Thyroid gland (tissue), 4 donors: ENCODE measurements at regions not wholly inside any gene's neighbourhood (a gene's known extent, or its start where the extent isn't known, plus 50 kb on each side); places are given as distances from the start of the nearest gene placed in this dataset.

Source experiments
- DNase-seq, 2 donors: peaks; one replicate each; pipeline ENCODE4 v3.0.0-alpha.2; 2019
- H3K27ac ChIP-seq, 3 donors: fragments of 200-600 bp; sonication (generic); 1 replicate in 2 of 3; 2 replicates in 1 of 3; pipeline ENCODE4 v1.5.1; 2016 to 2019; ENCODE audit warnings: mild to moderate bottlenecking in 1 of 3, moderate library complexity in 1 of 3
- H3K27me3 ChIP-seq: fragments of 200-600 bp; sonication (generic); one replicate; pipeline ENCODE4 v1.5.1; 2019
- H3K36me3 ChIP-seq, 2 donors: fragments of 200-600 bp; sonication (generic); one replicate each; pipeline ENCODE4 v1.5.1; 2016 to 2019
- H3K4me1 ChIP-seq, 2 donors: fragments of 200-600 bp; sonication (generic); one replicate each; pipeline ENCODE4 v1.5.1; 2017 to 2019
- H3K4me3 ChIP-seq, 3 donors: fragments of 200-600 bp; sonication (generic); replicated peaks in 1 of 3; 1 replicate in 2 of 3; 2 replicates in 1 of 3; pipeline ENCODE4 v1.5.1; 2016; ENCODE audit warnings: mild to moderate bottlenecking in 1 of 3
- H3K9me3 ChIP-seq: fragments of 200-600 bp; sonication (generic); one replicate; pipeline ENCODE4 v1.5.1; 2017
- POLR2A ChIP-seq, 2 donors: fragments of 450-650 bp; IDR thresholded peaks; one replicate each; pipeline ENCODE4 v1.6.1; 2017; ENCODE audit warnings: antibody characterized with exemption in 2 of 2, mild to moderate bottlenecking in 2 of 2, moderate library complexity in 1 of 2
- WGBS, 2 donors: methylation state at CpG; one replicate each; pipeline ENCODE4 v1.1.5; 2017; 5-methylcytosine and 5-hydroxymethylcytosine counted together
- intact Hi-C: fragments of 100-400 bp; cut with DNase I; formaldehyde crosslinking; loops from one replicate; pipeline ENCODE4 v1.15.1; 2023
- TF ChIP-seq, protein P1 (sequence below), 6 experiments: fragments of 200-600 bp in 3 of 6; fragments of 450-650 bp in 3 of 6; sonication (generic) in 3 of 6; IDR thresholded peaks; one replicate each; pipeline ENCODE4 v1.5.1; 2016 to 2019; ENCODE audit warnings: antibody characterized with exemption in 6 of 6, mild to moderate bottlenecking in 2 of 6, inconsistent platforms in 1 of 6, moderate library complexity in 1 of 6

GRCh38 chr6:169850746-169851145 lies 99.3 kb downstream of the ERMARD start:
- TF ChIP-seq, protein P1, sequence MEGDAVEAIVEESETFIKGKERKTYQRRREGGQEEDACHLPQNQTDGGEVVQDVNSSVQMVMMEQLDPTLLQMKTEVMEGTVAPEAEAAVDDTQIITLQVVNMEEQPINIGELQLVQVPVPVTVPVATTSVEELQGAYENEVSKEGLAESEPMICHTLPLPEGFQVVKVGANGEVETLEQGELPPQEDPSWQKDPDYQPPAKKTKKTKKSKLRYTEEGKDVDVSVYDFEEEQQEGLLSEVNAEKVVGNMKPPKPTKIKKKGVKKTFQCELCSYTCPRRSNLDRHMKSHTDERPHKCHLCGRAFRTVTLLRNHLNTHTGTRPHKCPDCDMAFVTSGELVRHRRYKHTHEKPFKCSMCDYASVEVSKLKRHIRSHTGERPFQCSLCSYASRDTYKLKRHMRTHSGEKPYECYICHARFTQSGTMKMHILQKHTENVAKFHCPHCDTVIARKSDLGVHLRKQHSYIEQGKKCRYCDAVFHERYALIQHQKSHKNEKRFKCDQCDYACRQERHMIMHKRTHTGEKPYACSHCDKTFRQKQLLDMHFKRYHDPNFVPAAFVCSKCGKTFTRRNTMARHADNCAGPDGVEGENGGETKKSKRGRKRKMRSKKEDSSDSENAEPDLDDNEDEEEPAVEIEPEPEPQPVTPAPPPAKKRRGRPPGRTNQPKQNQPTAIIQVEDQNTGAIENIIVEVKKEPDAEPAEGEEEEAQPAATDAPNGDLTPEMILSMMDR (IDR thresholded peaks at IDR 0.05) = no peak
- TF ChIP-seq POLR2A (IDR thresholded peaks at IDR 0.05) = no peak
- WGBS, 2 donors = 85 to 87% methylated on average over 13 of the region's 13 CpGs
- intact Hi-C loops = no loop called here

GRCh38 chr6:169850154-169850553 lies 98.7 kb downstream of the ERMARD start:
- H3K4me1 ChIP-seq = peaks cover 0 to 3% of the 10 kb centered on the region in 2 donors
- no peaks in the 10 kb centered on the region for H3K9me3 ChIP-seq
- no peaks in the 10 kb centered on the region for H3K36me3 ChIP-seq
- 90 to 92% methylated on average over 10 of the region's 10 CpGs for WGBS, 2 donors
- no peaks in the 10 kb centered on the region for H3K27me3 ChIP-seq
- intact Hi-C loops = no loop called here
- H3K27ac ChIP-seq = no peak overlapping the region
- no peak for DNase-seq
- TF ChIP-seq, protein P1 (IDR thresholded peaks at IDR 0.05) = no peak
- TF ChIP-seq POLR2A (IDR thresholded peaks at IDR 0.05) = no peak
- H3K4me3 ChIP-seq = no peak overlapping the region

More at GRCh38 chr6:169850746-169851145, 99.3 kb downstream of the ERMARD start:
- no peaks in the 10 kb centered on the region for H3K27me3 ChIP-seq
- no peak overlapping the region for H3K4me3 ChIP-seq
- no peak for DNase-seq
- H3K36me3 ChIP-seq = no peaks in the 10 kb centered on the region
- no peaks in the 10 kb centered on the region for H3K9me3 ChIP-seq
- peaks cover 0 to 3% of the 10 kb centered on the region in 2 donors for H3K4me1 ChIP-seq
- H3K27ac ChIP-seq = no peak overlapping the region

DNA sequence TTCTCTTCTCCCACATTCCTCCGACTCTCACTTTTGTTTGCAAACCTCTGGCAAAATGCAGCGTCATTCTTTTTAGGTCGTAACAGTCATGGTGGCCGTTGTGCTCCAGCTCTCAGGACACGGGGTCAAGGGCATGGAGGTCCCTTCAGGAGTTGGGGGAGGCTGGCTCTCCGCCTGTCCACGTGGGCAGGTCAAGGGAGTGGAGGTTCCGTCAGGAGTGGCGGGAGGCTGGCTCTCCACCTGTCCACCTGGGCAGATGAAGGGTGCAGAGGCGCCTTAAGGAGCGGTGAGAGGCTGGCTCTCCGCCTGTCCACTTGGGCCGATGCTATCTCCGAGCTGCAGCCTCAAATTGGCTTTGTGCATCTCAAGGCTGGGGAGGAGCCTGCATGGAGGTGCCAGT lies 98.0 kb downstream of the ERMARD start:
- Histone ChIP-seq H3K4me3 (no peak overlapping the region), H3K9me3 (no peaks in the 10 kb centered on the region), H3K4me1 (peaks cover 0 to 3% of the 10 kb centered on the region in 2 donors), H3K27me3 (no peaks in the 10 kb centered on the region), H3K27ac (no peak overlapping the region), H3K36me3 (no peaks in the 10 kb centered on the region)
- intact Hi-C loops = no loop called here
- no peak for TF ChIP-seq POLR2A (IDR thresholded peaks at IDR 0.05)
- TF ChIP-seq, protein P1 (IDR thresholded peaks at IDR 0.05) = no peak
- no peak for DNase-seq
- WGBS, 2 donors = 76 to 84% methylated on average over 10 to 12 of the region's 14 CpGs

DNA sequence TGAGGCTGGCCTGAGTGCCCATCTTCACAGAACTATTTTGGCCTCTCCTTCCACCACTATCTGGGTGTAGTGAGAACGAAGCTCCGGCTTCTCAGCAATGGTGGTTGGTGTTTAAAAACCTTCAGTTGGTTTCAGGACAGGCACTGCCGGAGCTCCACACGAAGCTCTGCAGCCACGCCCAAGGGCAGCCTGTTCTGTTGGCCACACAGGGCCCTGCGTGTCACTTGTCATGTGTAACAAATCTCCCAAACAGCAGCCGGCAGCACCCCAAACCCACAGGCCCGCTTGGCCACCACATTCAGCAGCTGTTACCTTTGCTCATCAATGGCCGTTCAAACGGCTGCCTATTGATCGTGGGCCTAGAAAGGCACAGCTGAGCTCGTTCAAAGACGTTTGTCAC lies 97.5 kb downstream of the ERMARD start:
- Histone ChIP-seq H3K4me3 (no peak overlapping the region), H3K27ac (no peak overlapping the region), H3K4me1 (peaks cover 0 to 3% of the 10 kb centered on the region in 2 donors), H3K9me3 (no peaks in the 10 kb centered on the region), H3K27me3 (no peaks in the 10 kb centered on the region), H3K36me3 (no peaks in the 10 kb centered on the region)
- no peak for TF ChIP-seq POLR2A (IDR thresholded peaks at IDR 0.05)
- TF ChIP-seq, protein P1 (IDR thresholded peaks at IDR 0.05) = no peak
- 88 to 90% methylated on average over 13 of the region's 13 CpGs for WGBS, 2 donors
- intact Hi-C loops = no loop called here
- DNase-seq = no peak

GRCh38 chr6:169847901-169848311 lies 96.5 kb downstream of the ERMARD start:
- Histone ChIP-seq H3K4me1 (peaks cover 0 to 3% of the 10 kb centered on the region in 2 donors), H3K27me3 (no peaks in the 10 kb centered on the region), H3K9me3 (no peaks in the 10 kb centered on the region), H3K36me3 (no peaks in the 10 kb centered on the region), H3K27ac (no peak overlapping the region), H3K4me3 (no peak overlapping the region)
- no peak for DNase-seq
- intact Hi-C loops = no loop called here
- 90 to 92% methylated on average over 8 of the region's 8 CpGs for WGBS, 2 donors
- no peak for TF ChIP-seq POLR2A (IDR thresholded peaks at IDR 0.05)
- TF ChIP-seq, protein P1 (IDR thresholded peaks at IDR 0.05) = no peak
